AG04449 (cell line): ENCODE measurements at regions not wholly inside any gene's neighbourhood (a gene's known extent, or its start where the extent isn't known, plus 50 kb on each side); places are given as distances from the start of the nearest gene placed in this dataset.

Source experiments
- CTCF ChIA-PET: fragments of 350-600 bp; formaldehyde crosslinking; extraction: SDS; loops from one replicate; lab custom pipeline; 2021; ENCODE audit warnings: antibody characterized with exemption; lab: Yijun Ruan, JAX
- POLR2A ChIA-PET: fragments of 400-600, 350-600 bp; formaldehyde crosslinking; extraction: SDS; loops from one replicate; lab custom pipeline; 2020; ENCODE audit warnings: antibody characterized with exemption, inconsistent platforms; lab: Yijun Ruan, JAX
- DNase-seq: peaks from one replicate; pipeline ENCODE4 v3.0.0-alpha.2; 2010; ENCODE audit warnings: low read depth, low spot score
- H3K4me3 ChIP-seq: 2 replicates; pipeline ENCODE4 v1.5.1; 2011; ENCODE audit warnings: low read depth, mild to moderate bottlenecking, control low read depth, low read length
- TF ChIP-seq, protein P1 (sequence below): IDR thresholded peaks from one replicate; pipeline ENCODE4 v1.5.1; 2011; ENCODE audit warnings: mild to moderate bottlenecking, moderate library complexity, low read length, control low read depth, inconsistent platforms; ENCODE audit not compliant: insufficient read depth; ENCODE audit errors: missing control alignments

DNA sequence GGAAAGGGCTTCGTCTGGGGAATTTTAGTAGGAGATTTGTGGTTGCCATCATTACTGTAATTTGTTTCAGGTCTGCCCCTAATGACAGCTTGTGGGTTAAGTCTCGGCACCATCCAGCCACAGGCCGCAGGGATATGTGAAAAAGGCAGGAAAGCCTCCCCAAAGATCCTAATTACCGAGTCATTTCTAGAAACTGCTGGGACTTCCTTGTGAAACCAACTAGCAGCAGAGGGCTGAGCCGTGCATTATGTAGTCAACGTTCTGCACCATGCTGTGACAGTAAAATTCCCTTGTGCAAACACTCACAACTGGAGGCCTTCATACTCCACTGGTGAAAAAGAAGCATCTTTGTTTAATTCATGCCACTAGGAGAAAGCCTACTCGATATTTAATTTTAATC lies 230.3 kb downstream of the MPDZ start:
- TF ChIP-seq, protein P1, sequence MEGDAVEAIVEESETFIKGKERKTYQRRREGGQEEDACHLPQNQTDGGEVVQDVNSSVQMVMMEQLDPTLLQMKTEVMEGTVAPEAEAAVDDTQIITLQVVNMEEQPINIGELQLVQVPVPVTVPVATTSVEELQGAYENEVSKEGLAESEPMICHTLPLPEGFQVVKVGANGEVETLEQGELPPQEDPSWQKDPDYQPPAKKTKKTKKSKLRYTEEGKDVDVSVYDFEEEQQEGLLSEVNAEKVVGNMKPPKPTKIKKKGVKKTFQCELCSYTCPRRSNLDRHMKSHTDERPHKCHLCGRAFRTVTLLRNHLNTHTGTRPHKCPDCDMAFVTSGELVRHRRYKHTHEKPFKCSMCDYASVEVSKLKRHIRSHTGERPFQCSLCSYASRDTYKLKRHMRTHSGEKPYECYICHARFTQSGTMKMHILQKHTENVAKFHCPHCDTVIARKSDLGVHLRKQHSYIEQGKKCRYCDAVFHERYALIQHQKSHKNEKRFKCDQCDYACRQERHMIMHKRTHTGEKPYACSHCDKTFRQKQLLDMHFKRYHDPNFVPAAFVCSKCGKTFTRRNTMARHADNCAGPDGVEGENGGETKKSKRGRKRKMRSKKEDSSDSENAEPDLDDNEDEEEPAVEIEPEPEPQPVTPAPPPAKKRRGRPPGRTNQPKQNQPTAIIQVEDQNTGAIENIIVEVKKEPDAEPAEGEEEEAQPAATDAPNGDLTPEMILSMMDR = no peak
- ChIA-PET CTCF (interaction anchor here (1.8 kb wide), 1 partner anchor 331 kb away, joined by 4 read pairs; no protein-coding TSS in a partner anchor), POLR2A (no interaction called here)
- H3K4me3 ChIP-seq = no peak overlapping the region
- no peak for DNase-seq

DNA sequence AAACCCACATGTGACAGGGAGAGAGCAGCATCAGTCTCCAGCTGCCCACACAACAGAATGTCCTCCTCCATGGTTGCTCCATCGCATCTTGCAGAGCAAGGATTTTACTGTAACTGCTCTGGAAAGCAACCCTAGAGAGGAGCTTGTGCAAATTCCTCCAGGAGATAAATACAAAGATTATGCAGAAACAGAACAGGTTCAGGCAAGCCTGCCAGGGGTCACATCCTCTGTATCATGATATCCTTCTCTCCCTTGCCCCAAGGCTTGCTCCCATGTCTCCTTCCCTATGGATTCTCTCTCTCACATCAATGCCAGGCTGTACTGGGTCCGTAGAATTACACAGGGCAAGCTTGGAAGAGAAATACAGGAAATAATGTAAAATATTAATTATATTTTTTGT lies 226.0 kb downstream of the MPDZ start:
- TF ChIP-seq, protein P1 = no peak
- POLR2A ChIA-PET = no interaction called here
- CTCF ChIA-PET = no interaction called here
- no peak overlapping the region for H3K4me3 ChIP-seq
- DNase-seq = no peak

DNA sequence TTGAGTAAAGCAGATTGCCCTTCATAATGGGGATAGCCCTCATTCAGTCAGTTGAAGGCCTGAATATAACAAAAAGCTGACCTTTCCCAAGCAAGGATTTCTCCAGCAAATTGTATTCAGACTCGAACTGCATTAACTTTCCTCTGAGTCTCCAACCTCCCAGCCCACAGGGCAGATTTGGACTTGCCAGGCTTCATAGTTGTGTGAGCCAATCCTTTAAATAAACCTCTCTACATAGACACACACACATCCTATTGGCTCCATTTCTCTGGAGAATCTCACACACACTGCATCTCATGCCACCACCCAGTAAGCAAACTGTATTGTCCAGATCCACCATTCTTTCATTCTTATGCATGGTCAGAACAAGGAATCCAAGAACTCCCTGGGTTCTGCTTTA lies 225.1 kb downstream of the MPDZ start:
- TF ChIP-seq, protein P1 = no peak
- CTCF ChIA-PET = no interaction called here
- no peak for DNase-seq
- POLR2A ChIA-PET = no interaction called here
- H3K4me3 ChIP-seq = no peak overlapping the region
